K562 (cell line): ENCODE measurements at regions not wholly inside any gene's neighbourhood (a gene's known extent, or its start where the extent isn't known, plus 50 kb on each side); places are given as distances from the start of the nearest gene placed in this dataset.

Experiments
- CBFA2T2 ChIP-seq: fragments of 450-650 bp; conservative IDR thresholded peaks from 2 replicates; pipeline ENCODE4 v1.6.1; 2017; ENCODE audit warnings: mild to moderate bottlenecking
- ESRRB ChIP-seq: fragments of 250-450 bp; sonication (Bioruptor Pico); IDR thresholded peaks from 2 replicates; pipeline ENCODE4 v1.5.0; 2020; ENCODE audit warnings: mild to moderate bottlenecking, moderate library complexity, borderline replicate concordance
- ETV6 ChIP-seq, 3 experiments: fragments of 150-350 bp in 1 of 3; sonication (generic) in 1 of 3; formaldehyde crosslinking in 1 of 3; IDR thresholded peaks; 2 replicates each; pipeline versions ENCODE4 v1.6.1 to v1.8.0; 2014 to 2022; ENCODE audit warnings: borderline replicate concordance in 2 of 3, low read depth in 2 of 3, antibody characterized with exemption in 1 of 3, low read length in 1 of 3, mild to moderate bottlenecking in 1 of 3, missing genetic modification reagents in 1 of 3
- NR2C2 ChIP-seq, 2 experiments: fragments of 200-800 bp in 1 of 2; sonication (Bioruptor generic) in 1 of 2; sonication (generic) in 1 of 2; formaldehyde crosslinking in 1 of 2; IDR thresholded peaks; 2 replicates each; pipeline versions ENCODE4 v1.6.1 to v1.8.0; 2016 to 2022; ENCODE audit warnings: mild to moderate bottlenecking in 1 of 2, missing compliant biosample characterization in 1 of 2, missing genetic modification characterization in 1 of 2, missing genetic modification reagents in 1 of 2
- RBM22 ChIP-seq: fragments of 200-400 bp; formaldehyde crosslinking; IDR thresholded peaks from 2 replicates; pipeline ENCODE4 v1.6.1; 2018; ENCODE audit warnings: low read length, low read depth; ENCODE audit not compliant: poor library complexity, severe bottlenecking
- ZNF146 ChIP-seq: IDR thresholded peaks from one replicate; pipeline ENCODE4 v1.6.1; 2018; ENCODE audit warnings: missing compliant biosample characterization; ENCODE audit not compliant: unreplicated experiment
- ZNF175 ChIP-seq: fragments of 200-800 bp; sonication (Bioruptor generic); IDR thresholded peaks from 2 replicates; pipeline ENCODE4 v1.6.1; 2016; ENCODE audit warnings: low read depth, mild to moderate bottlenecking, missing genetic modification characterization, missing compliant biosample characterization
- ZNF766 ChIP-seq: fragments of 200-800 bp; sonication (Bioruptor generic); conservative IDR thresholded peaks from 2 replicates; pipeline ENCODE4 v1.6.1; 2016; ENCODE audit warnings: missing genetic modification characterization, missing compliant biosample characterization
- TF ChIP-seq, protein P1 (sequence below): sonication (generic); formaldehyde crosslinking; IDR thresholded peaks from 2 replicates; pipeline ENCODE4 v1.8.0; 2023; ENCODE audit warnings: mild to moderate bottlenecking, missing genetic modification reagents

DNA sequence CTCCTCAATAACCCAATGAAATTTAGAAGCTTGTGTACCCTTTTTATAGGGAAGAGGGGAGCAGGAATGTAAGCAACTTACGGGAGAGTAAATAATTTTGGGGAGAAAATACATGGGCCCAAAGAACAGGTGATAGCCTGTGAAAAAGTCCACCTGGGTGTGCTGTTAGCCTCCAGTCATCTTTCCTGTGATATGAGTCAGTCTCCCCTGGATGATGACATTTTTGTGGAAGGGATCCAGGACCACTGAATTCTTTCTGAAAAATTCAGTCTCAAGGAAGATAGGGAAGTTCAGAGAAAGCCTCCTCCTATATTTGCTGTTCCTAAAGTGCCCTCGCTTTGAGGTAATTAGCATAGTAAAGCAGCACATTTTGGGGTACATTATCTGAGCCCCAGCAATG lies 149.8 kb downstream of the SQOR start (continued):
- TF ChIP-seq, protein P1, sequence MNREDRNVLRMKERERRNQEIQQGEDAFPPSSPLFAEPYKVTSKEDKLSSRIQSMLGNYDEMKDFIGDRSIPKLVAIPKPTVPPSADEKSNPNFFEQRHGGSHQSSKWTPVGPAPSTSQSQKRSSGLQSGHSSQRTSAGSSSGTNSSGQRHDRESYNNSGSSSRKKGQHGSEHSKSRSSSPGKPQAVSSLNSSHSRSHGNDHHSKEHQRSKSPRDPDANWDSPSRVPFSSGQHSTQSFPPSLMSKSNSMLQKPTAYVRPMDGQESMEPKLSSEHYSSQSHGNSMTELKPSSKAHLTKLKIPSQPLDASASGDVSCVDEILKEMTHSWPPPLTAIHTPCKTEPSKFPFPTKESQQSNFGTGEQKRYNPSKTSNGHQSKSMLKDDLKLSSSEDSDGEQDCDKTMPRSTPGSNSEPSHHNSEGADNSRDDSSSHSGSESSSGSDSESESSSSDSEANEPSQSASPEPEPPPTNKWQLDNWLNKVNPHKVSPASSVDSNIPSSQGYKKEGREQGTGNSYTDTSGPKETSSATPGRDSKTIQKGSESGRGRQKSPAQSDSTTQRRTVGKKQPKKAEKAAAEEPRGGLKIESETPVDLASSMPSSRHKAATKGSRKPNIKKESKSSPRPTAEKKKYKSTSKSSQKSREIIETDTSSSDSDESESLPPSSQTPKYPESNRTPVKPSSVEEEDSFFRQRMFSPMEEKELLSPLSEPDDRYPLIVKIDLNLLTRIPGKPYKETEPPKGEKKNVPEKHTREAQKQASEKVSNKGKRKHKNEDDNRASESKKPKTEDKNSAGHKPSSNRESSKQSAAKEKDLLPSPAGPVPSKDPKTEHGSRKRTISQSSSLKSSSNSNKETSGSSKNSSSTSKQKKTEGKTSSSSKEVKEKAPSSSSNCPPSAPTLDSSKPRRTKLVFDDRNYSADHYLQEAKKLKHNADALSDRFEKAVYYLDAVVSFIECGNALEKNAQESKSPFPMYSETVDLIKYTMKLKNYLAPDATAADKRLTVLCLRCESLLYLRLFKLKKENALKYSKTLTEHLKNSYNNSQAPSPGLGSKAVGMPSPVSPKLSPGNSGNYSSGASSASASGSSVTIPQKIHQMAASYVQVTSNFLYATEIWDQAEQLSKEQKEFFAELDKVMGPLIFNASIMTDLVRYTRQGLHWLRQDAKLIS (CRISPR knock-in tag), result no peak
- no peak for TF ChIP-seq RBM22
- TF ChIP-seq ZNF175 (CRISPR knock-in tag), result no peak
- TF ChIP-seq ESRRB (CRISPR knock-in tag), result no peak
- TF ChIP-seq CBFA2T2, result no peak
- TF ChIP-seq ZNF766 (CRISPR knock-in tag), result no peak
- TF ChIP-seq ZNF146, result no peak
- TF ChIP-seq ETV6 (IDR thresholded peaks at IDR 0.05; ENCODE audit: borderline replicate concordance in 1 of 2, low read depth in 2 of 2, low read length in 1 of 2), result no peak
- no peak for TF ChIP-seq ETV6 (CRISPR knock-in tag; IDR thresholded peaks at IDR 0.05; ENCODE audit: borderline replicate concordance)
- no peak for TF ChIP-seq NR2C2 (CRISPR knock-in tag; IDR thresholded peaks at IDR 0.05)
- TF ChIP-seq NR2C2 (tag; IDR thresholded peaks at IDR 0.05), result no peak
